ENCODE measurements at regions not wholly inside any gene's neighbourhood (a gene's known extent, or its start where the extent isn't known, plus 50 kb on each side); places are given as distances from the start of the nearest gene placed in this dataset.
A peak's percentile ranks its signal among the peaks of the same experiment; 100 is the strongest.

GRCh38 chr3:28651159-28651558, 302.5 kb upstream of the AZI2 start:
- no peaks in the 10 kb centered on the region for H3K9me3 ChIP-seq (ENCODE audit: insufficient read depth, low read length)

GRCh38 chr3:28664123-28664522, 315.5 kb upstream of the AZI2 start:
- Histone ChIP-seq H3K9me2 (replicated peaks; ENCODE audit: insufficient read depth, low read length) (no peaks in the 10 kb centered on the region), H3K9me3 (ENCODE audit: insufficient read depth, low read length) (no peaks in the 10 kb centered on the region), H3K36me3 (ENCODE audit: low read length) (no peaks in the 10 kb centered on the region), H3K27ac (ENCODE audit: low read depth, low read length) (no peak overlapping the region), H2AFZ (ENCODE audit: low read depth, low read length, severe bottlenecking) (no peak overlapping the region), H3K79me2 (ENCODE audit: insufficient read depth, low read length) (no peaks in the 10 kb centered on the region), H3K9ac (ENCODE audit: low read length) (no peak overlapping the region), H3K27me3 (ENCODE audit: low read length) (no peaks in the 10 kb centered on the region), H3K4me2 (ENCODE audit: low read depth, low read length, poor library complexity, severe bottlenecking) (no peak overlapping the region), H3F3A (ENCODE audit: insufficient read depth) (no peaks in the 10 kb centered on the region), H4K20me1 (ENCODE audit: low read depth, low read length) (no peaks in the 10 kb centered on the region), H3K4me3 (ENCODE audit: insufficient read depth, low read length, poor library complexity, severe bottlenecking) (no peak overlapping the region)
- TF ChIP-seq CTCF (IDR thresholded peaks at IDR 0.05; ENCODE audit: insufficient read depth, low read length, poor library complexity, severe bottlenecking), result no peak
- no peak for TF ChIP-seq EZH2phosphoT487 (conservative IDR thresholded peaks at IDR 0.05; ENCODE audit: low read length)

More at GRCh38 chr3:28651159-28651558, 302.5 kb upstream of the AZI2 start:
- Histone ChIP-seq H3K4me3 (ENCODE audit: insufficient read depth, low read length, poor library complexity, severe bottlenecking) (no peak overlapping the region), H3F3A (ENCODE audit: insufficient read depth) (no peaks in the 10 kb centered on the region), H3K4me2 (ENCODE audit: low read depth, low read length, poor library complexity, severe bottlenecking) (no peak overlapping the region), H3K9me2 (replicated peaks; ENCODE audit: insufficient read depth, low read length) (no peaks in the 10 kb centered on the region), H3K9ac (ENCODE audit: low read length) (no peak overlapping the region), H3K27me3 (ENCODE audit: low read length) (peaks cover 3% of the 10 kb centered on the region; the same call in 1 of the 2 replicates), H3K79me2 (ENCODE audit: insufficient read depth, low read length) (no peaks in the 10 kb centered on the region), H2AFZ (ENCODE audit: low read depth, low read length, severe bottlenecking) (no peak overlapping the region), H4K20me1 (ENCODE audit: low read depth, low read length) (no peaks in the 10 kb centered on the region), H3K36me3 (ENCODE audit: low read length) (no peaks in the 10 kb centered on the region), H3K27ac (ENCODE audit: low read depth, low read length) (no peak overlapping the region)
- TF ChIP-seq EZH2phosphoT487 (conservative IDR thresholded peaks at IDR 0.05; ENCODE audit: low read length), result no peak
- TF ChIP-seq CTCF (IDR thresholded peaks at IDR 0.05; ENCODE audit: insufficient read depth, low read length, poor library complexity, severe bottlenecking), result no peak

GRCh38 chr3:28667646-28668621, 319.3 kb upstream of the AZI2 start:
- no peak for TF ChIP-seq EZH2phosphoT487 (conservative IDR thresholded peaks at IDR 0.05; ENCODE audit: low read length)
- peak; percentile 71 for TF ChIP-seq CTCF (IDR thresholded peaks at IDR 0.05; ENCODE audit: insufficient read depth, low read length, poor library complexity, severe bottlenecking)

More at GRCh38 chr3:28667646-28668621, 319.3 kb upstream of the AZI2 start:
- Histone ChIP-seq H3K36me3 (ENCODE audit: low read length) (no peaks in the 10 kb centered on the region), H3K9ac (ENCODE audit: low read length) (no peak overlapping the region), H3F3A (ENCODE audit: insufficient read depth) (no peaks in the 10 kb centered on the region), H3K4me2 (ENCODE audit: low read depth, low read length, poor library complexity, severe bottlenecking) (no peak overlapping the region), H3K27ac (ENCODE audit: low read depth, low read length) (no peak overlapping the region), H2AFZ (ENCODE audit: low read depth, low read length, severe bottlenecking) (no peak overlapping the region), H4K20me1 (ENCODE audit: low read depth, low read length) (no peaks in the 10 kb centered on the region), H3K9me2 (replicated peaks; ENCODE audit: insufficient read depth, low read length) (no peaks in the 10 kb centered on the region), H3K9me3 (ENCODE audit: insufficient read depth, low read length) (no peaks in the 10 kb centered on the region), H3K79me2 (ENCODE audit: insufficient read depth, low read length) (no peaks in the 10 kb centered on the region), H3K27me3 (ENCODE audit: low read length) (no peaks in the 10 kb centered on the region), H3K4me3 (ENCODE audit: insufficient read depth, low read length, poor library complexity, severe bottlenecking) (no peak overlapping the region)
